GM10248 (cell line): ENCODE measurements at regions not wholly inside any gene's neighbourhood (a gene's known extent, or its start where the extent isn't known, plus 50 kb on each side); places are given as distances from the start of the nearest gene placed in this dataset.

Experiments
- CTCF ChIA-PET: fragments of 300-600 bp; sonication (Branson Sonifier 250); formaldehyde crosslinking; extraction: SDS; loops from one replicate; lab custom pipeline; 2021; ENCODE audit warnings: antibody characterized with exemption; lab: Yijun Ruan, JAX
- POLR2A ChIA-PET: fragments of 350-650 bp; sonication (Branson Sonifier 250); formaldehyde crosslinking; extraction: SDS; loops from one replicate; lab custom pipeline; 2020; ENCODE audit warnings: antibody characterized with exemption; lab: Yijun Ruan, JAX
- DNase-seq: peaks from one replicate; pipeline ENCODE4 v3.0.0; 2012; ENCODE audit errors: extremely low spot score
- TF ChIP-seq, protein P1 (sequence below): IDR thresholded peaks from 2 replicates; pipeline ENCODE4 v1.5.1; 2012; ENCODE audit warnings: mild to moderate bottlenecking, low read depth; ENCODE audit errors: extremely low read depth, missing control alignments, control extremely low read depth

DNA sequence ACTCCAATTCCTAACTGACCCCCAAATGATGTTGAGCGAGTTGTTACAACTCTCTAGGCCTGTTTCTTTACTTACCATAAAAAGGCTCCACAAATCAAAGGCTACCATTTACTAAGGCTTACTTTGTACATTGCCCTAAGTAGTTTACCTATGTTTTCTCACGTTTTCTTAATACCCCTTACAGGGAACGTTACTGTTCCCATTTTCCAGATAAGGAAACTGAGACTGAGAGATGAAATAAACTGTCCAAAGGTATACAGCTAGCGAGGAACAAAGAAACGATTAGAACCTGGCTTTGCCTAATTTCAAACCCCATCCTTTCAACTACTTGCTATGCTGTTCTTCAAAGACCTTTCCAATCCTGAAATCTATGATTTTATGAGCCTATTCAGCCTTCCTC, 74.8 kb upstream of the SPTBN1 start:
- TF ChIP-seq, protein P1, sequence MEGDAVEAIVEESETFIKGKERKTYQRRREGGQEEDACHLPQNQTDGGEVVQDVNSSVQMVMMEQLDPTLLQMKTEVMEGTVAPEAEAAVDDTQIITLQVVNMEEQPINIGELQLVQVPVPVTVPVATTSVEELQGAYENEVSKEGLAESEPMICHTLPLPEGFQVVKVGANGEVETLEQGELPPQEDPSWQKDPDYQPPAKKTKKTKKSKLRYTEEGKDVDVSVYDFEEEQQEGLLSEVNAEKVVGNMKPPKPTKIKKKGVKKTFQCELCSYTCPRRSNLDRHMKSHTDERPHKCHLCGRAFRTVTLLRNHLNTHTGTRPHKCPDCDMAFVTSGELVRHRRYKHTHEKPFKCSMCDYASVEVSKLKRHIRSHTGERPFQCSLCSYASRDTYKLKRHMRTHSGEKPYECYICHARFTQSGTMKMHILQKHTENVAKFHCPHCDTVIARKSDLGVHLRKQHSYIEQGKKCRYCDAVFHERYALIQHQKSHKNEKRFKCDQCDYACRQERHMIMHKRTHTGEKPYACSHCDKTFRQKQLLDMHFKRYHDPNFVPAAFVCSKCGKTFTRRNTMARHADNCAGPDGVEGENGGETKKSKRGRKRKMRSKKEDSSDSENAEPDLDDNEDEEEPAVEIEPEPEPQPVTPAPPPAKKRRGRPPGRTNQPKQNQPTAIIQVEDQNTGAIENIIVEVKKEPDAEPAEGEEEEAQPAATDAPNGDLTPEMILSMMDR = no peak
- ChIA-PET POLR2A (no interaction called here), CTCF (no interaction called here)
- DNase-seq = no peak

DNA sequence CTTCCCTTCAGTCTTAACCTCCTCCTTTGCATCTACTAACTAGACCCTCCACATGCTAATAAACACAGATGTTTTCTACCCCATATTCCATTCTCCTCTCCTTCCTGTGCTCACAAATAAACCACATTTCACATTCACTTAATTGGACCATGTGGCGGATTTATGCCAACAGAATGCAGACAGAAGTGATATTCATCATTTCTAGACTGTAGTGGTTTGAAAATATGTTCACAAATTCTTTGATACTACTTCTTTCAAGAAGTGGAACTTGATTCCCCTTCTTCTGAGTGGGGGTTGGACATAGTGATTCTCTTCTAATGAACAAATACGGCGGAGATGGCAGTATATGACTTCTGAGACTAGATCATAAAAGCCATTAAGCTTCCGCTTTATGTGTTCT, 73.5 kb upstream of the SPTBN1 start:
- ChIA-PET POLR2A (no interaction called here), CTCF (interaction anchor here (1.0 kb wide), 1 partner anchor 9 kb away, joined by 3 read pairs; no protein-coding TSS in a partner anchor)
- DNase-seq = no peak
- TF ChIP-seq, protein P1 = no peak

DNA sequence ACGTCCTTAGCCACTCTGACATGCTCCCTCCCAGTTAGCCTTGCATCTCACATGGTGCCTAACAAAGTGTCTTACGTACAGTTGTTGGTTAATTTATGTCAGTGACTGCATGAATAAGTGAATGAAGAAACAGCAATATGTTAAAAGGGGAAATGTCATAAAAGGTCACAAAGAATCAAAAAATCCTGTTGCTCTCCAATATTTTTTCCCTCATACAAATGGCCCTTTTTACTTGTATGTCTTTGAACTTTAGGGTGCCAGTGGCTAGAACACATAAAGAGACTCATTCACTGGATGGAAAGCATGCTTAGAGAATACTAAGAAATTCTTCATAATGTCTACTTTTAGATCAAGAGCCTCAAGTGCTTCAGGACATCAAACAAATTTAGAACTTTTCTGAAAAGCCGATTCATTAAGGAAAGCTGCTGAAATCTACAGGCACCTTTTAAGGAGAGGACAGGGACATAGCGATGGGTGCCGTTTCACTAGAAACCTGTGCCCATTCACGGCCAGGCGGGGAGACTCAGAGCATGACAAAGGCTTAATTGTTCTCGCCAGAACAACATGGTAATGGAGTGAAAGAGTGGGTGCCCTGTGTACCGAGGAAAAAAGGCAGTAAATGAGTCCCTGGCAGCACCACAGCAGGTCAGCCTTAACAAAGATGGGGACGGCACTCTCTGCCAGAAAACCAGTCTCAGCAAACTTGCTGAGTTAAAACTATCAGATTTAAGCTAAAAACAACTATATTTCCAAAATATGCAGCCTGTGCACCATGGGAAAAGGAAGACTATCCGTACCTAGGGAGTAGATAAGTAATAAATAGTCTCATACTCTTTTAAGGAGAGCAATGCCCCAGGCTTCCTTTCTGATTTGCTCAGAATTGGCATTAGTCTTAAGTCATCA, 71.6 kb upstream of the SPTBN1 start:
- TF ChIP-seq, protein P1 = no peak
- no peak for DNase-seq
- ChIA-PET CTCF (no interaction called here), POLR2A (no interaction called here)

DNA sequence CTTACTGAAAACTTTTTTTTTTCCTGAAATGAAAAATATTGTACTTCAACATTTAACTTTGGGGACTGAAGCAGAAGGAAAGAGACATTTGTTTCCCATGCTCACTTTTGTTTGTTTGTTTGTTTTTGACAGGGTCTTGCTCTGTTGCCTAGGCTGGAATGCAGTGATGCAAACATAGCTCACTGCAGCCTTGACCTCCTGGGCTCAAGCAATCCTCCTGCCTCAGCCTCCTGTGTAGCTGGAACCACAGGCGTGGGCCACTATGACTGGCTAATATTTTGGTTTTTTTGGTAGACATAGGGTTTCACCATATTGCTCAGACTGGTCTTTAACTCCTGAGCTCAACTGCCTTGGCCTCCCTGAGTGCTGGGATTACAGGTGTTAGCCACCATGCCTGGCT, 70.9 kb upstream of the SPTBN1 start:
- no peak for DNase-seq
- TF ChIP-seq, protein P1 = no peak
- ChIA-PET CTCF (no interaction called here), POLR2A (no interaction called here)

DNA sequence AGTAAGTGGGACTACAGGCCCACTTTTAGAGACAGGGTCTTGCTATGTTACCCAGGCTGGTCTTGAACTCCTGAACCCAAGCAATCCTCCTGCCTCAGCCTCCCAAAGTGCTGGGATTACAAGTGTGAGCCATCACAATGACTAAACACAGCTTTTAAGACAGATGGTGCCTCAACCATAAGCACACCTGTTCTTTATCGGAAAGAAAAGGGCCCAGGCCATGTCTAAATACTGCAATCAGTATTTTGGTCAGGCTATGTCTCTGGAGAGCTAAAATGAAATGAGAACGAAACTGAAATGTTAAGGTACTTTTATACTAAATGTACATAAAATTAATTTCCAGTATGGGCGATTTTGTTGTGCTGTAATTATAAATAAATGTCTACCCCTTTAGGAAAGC, 69.5 kb upstream of the SPTBN1 start:
- CTCF ChIA-PET = no interaction called here
- TF ChIP-seq, protein P1 = no peak
- POLR2A ChIA-PET = no interaction called here
- no peak for DNase-seq

DNA sequence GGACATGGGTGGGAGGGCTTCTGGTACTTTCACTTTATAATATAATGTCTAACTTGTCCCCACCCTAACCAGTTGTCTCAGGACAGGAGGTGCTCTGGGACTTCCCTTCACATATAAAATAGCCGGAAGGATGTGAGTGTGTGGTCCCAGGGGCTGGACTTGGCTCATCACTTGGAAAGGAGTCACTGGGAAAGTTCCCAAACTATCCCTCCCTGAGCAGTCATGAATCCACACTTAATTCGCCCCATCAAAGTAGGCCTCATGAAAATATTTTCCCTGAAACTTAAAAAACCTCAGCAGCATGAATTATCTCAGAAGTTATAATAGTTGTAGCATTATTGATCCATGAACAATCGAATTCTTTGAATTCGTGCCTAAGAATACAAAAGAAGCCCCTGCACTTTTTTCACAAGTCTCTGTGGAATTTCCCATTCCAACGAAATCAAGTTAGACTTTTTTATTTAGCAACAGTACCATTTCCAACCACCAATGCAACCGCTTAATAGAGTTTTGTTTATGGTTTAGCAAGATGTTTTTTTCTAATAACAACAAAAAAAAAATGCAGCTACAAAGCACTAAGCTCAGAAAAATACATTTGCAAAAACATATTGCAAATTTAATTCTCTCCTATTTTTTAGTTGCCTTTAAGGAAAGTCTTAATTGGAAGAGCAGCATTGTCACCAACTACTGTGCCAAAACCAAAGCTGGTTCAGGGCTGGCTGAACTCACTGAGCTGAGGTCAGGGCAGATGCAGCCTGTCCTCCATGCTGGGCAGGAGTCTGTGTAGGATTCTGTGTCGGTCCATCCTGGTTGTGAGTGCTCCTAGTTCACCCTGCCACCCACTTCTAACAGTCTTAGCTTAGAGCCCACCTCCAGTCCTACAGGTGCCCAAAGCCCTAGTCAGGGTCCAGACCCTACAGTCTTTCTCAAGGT, 68.8 kb upstream of the SPTBN1 start:
- TF ChIP-seq, protein P1 = no peak
- DNase-seq = no peak
- ChIA-PET CTCF (interaction anchor here (0.8 kb wide), 1 partner anchor 78 kb away, joined by 3 read pairs; no protein-coding TSS in a partner anchor), POLR2A (no interaction called here)
